ENCODE measurements at regions not wholly inside any gene's neighbourhood (a gene's known extent, or its start where the extent isn't known, plus 50 kb on each side); places are given as distances from the start of the nearest gene placed in this dataset.

DNA sequence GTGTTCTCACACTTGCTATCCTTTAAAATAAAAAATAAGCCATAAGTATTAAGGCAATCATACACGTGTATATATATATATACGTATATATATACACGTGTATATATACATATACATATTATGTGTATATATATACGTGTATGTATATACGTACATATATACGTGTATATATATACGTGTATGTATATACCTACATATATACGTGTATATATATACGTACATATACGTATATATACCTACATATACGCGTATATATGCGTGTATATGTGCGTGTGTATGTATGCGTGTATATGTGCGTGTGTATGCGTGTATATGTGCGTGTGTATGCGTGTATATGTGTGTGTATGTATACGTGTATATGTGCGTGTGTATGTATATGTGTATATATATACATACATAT, 477.3 kb upstream of the ARRDC4 start:
- no peak for DNase-seq (ENCODE audit: extremely low spot score, unreplicated experiment)
- Mint-ChIP-seq H3K9me3 (ENCODE audit: unreplicated experiment) (peaks cover 3% of the 10 kb centered on the region), H3K4me1 (ENCODE audit: unreplicated experiment) (no peaks in the 10 kb centered on the region)

DNA sequence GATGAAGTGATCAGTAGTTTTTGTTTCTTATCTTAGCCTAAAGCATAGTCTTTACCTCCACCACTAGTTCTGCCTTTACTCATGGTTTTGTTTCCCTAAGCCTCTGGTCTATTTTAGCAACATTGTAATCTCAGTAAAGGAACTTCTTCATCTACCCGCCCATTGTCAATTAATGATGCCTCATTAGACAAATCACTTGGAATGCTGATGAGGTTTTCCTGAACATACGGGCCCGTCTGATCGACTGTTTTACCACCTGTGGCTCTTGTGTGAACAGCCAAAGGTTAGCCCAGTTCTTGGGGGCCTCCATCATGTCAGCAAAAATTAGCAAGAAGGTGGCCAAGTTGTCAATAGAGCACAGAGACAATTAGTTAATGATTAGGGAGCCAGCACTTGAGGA, 470.1 kb upstream of the ARRDC4 start:
- TF ChIP-seq, protein P1, sequence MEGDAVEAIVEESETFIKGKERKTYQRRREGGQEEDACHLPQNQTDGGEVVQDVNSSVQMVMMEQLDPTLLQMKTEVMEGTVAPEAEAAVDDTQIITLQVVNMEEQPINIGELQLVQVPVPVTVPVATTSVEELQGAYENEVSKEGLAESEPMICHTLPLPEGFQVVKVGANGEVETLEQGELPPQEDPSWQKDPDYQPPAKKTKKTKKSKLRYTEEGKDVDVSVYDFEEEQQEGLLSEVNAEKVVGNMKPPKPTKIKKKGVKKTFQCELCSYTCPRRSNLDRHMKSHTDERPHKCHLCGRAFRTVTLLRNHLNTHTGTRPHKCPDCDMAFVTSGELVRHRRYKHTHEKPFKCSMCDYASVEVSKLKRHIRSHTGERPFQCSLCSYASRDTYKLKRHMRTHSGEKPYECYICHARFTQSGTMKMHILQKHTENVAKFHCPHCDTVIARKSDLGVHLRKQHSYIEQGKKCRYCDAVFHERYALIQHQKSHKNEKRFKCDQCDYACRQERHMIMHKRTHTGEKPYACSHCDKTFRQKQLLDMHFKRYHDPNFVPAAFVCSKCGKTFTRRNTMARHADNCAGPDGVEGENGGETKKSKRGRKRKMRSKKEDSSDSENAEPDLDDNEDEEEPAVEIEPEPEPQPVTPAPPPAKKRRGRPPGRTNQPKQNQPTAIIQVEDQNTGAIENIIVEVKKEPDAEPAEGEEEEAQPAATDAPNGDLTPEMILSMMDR (IDR thresholded peaks at IDR 0.05), result no peak
- no peak for DNase-seq (ENCODE audit: extremely low spot score, unreplicated experiment)
- no peaks in the 10 kb centered on the region for H3K9me3 Mint-ChIP-seq (ENCODE audit: unreplicated experiment)
- no peaks in the 10 kb centered on the region for H3K36me3 Mint-ChIP-seq (ENCODE audit: unreplicated experiment)
- H3K27ac Mint-ChIP-seq (ENCODE audit: unreplicated experiment), result no peak overlapping the region
- H3K27me3 Mint-ChIP-seq (ENCODE audit: unreplicated experiment), result peaks cover 3% of the 10 kb centered on the region
- no peak overlapping the region for H3K4me3 Mint-ChIP-seq (ENCODE audit: unreplicated experiment)
- no peaks in the 10 kb centered on the region for H3K4me1 Mint-ChIP-seq (ENCODE audit: unreplicated experiment)

More for the DNA sequence above, 477.3 kb upstream of the ARRDC4 start:
- no peak overlapping the region for H3K4me3 Mint-ChIP-seq (ENCODE audit: unreplicated experiment)
- TF ChIP-seq, protein P1 (IDR thresholded peaks at IDR 0.05), result no peak
- no peaks in the 10 kb centered on the region for H3K36me3 Mint-ChIP-seq (ENCODE audit: unreplicated experiment)
- H3K27ac Mint-ChIP-seq (ENCODE audit: unreplicated experiment), result no peak overlapping the region
- peaks cover 3% of the 10 kb centered on the region for H3K27me3 Mint-ChIP-seq (ENCODE audit: unreplicated experiment)

DNA sequence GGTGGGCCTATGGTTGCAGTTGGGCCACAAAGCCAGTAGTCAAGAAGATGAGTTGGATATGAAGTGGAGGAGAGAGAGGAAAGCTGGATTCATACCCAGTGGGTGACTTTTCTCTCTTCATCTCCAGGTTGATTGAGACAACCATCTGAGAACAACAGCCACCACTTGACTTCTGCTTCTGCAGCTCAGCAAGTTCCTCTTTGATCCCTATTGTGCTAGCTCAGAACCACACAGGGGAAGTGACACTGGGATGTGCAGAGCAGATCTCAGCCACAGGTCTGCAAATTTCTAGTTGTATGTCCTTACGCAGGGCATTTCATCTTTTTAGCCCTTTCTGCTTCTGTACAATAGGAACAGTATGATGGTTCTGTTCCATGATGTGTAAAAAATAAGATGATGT, 459.2 kb upstream of the ARRDC4 start:
- H3K9me3 Mint-ChIP-seq (ENCODE audit: unreplicated experiment), result peaks cover 9% of the 10 kb centered on the region
- no peak overlapping the region for H3K4me3 Mint-ChIP-seq (ENCODE audit: unreplicated experiment)
- TF ChIP-seq, protein P1 (IDR thresholded peaks at IDR 0.05), result no peak
- no peak for DNase-seq (ENCODE audit: extremely low spot score, unreplicated experiment)
- no peaks in the 10 kb centered on the region for H3K36me3 Mint-ChIP-seq (ENCODE audit: unreplicated experiment)
- no peak overlapping the region for H3K27ac Mint-ChIP-seq (ENCODE audit: unreplicated experiment)
- H3K27me3 Mint-ChIP-seq (ENCODE audit: unreplicated experiment), result no peaks in the 10 kb centered on the region
- peaks cover 30% of the 10 kb centered on the region for H3K4me1 Mint-ChIP-seq (ENCODE audit: unreplicated experiment)

DNA sequence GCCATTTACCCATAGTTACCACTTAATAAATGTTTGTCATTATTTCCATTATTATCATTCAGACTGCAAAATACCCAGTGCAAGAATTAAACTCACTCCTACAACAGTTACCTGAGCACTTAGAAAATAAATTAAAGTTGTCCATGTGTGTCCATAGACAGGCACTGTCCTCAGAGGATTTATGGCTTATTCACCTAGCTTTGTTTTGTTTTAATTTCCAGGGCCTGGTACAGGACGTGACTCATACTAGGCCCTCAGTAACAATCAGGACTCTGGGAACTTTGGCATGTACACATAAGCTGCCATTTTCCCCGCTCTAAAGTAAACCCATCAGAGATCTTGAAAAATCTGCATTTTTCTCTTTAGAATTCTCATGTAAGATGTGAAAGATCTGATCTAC, 458.5 kb upstream of the ARRDC4 start:
- Mint-ChIP-seq H3K27ac (ENCODE audit: unreplicated experiment) (peak overlapping the region; percentile 70), H3K36me3 (ENCODE audit: unreplicated experiment) (no peaks in the 10 kb centered on the region), H3K4me3 (ENCODE audit: unreplicated experiment) (no peak overlapping the region), H3K27me3 (ENCODE audit: unreplicated experiment) (no peaks in the 10 kb centered on the region), H3K4me1 (ENCODE audit: unreplicated experiment) (peaks cover 30% of the 10 kb centered on the region), H3K9me3 (ENCODE audit: unreplicated experiment) (peaks cover 9% of the 10 kb centered on the region)
- no peak for DNase-seq (ENCODE audit: extremely low spot score, unreplicated experiment)
- TF ChIP-seq, protein P1 (IDR thresholded peaks at IDR 0.05), result no peak

DNA sequence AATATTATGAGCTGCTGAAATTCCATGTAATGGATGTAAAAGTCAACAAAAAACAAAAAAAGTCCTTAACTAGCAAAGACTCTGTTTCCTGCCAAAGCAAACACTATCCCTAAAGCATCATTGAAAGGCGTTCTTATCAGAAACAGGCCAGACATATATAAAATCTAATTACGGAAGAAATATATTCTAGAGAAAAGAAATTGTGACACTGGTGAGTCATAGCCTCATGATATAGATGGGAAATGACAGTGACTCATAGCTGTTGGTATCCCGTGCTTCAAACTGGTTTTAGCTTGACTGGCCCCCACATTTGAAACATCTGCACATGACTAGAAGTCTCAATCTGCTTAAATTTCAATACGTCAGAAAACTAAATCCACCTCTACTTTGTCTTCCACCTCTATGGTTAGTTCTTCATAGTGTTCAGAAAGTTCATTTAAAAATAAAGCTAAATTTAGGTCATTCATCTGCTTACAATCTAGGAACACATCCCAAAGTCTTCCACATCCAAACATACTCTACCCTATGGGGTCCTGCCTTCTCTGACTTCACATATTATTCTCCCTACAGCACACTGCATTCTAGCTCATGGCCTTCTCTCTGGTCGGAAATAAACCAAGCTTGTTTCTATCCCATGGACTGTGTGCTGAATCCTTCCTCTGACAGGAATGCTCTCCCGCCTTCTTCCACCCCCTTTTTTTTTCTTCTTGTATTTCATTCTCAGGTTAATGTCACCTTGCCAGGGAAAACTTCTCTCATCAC, 456.3 kb upstream of the ARRDC4 start:
- peak overlapping the region; percentile 92 for H3K27ac Mint-ChIP-seq (ENCODE audit: unreplicated experiment)
- DNase-seq (ENCODE audit: extremely low spot score, unreplicated experiment), result no peak
- H3K9me3 Mint-ChIP-seq (ENCODE audit: unreplicated experiment), result peaks cover 9% of the 10 kb centered on the region
- no peaks in the 10 kb centered on the region for H3K27me3 Mint-ChIP-seq (ENCODE audit: unreplicated experiment)
- TF ChIP-seq, protein P1 (IDR thresholded peaks at IDR 0.05), result no peak
- H3K4me3 Mint-ChIP-seq (ENCODE audit: unreplicated experiment), result no peak overlapping the region
- no peaks in the 10 kb centered on the region for H3K36me3 Mint-ChIP-seq (ENCODE audit: unreplicated experiment)
- H3K4me1 Mint-ChIP-seq (ENCODE audit: unreplicated experiment), result peaks cover 30% of the 10 kb centered on the region

All from osteocyte (in vitro differentiated cells).